ENCODE measurements at regions not wholly inside any gene's neighbourhood (a gene's known extent, or its start where the extent isn't known, plus 50 kb on each side); places are given as distances from the start of the nearest gene placed in this dataset.

DNA sequence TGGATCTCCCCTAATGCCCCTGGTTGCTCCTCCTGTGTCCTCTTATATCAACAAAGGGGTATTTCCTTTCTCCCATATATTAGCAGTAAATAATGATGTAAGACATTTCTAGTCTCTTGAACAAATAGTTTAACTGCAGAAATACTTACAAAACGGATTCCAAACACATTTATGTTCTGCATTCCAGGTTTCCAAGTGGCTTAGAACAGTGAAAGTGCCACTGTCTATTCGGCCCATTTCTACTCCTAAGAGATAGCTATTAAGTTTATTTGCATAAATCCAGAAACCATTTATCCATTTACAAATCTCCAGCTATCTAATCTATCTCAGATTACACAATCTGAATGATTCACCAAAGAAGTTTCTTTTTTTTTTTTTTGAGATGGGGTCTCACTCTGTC lies 55.8 kb upstream of the FRMD4B start:
- TF ChIP-seq RAD21 (IDR thresholded peaks at IDR 0.05; ENCODE audit: low read length) (no peak), ELF1 (IDR thresholded peaks at IDR 0.05) (no peak), POLR2AphosphoS5 (IDR thresholded peaks at IDR 0.05; ENCODE audit: low read depth, low read length) (no peak), NFIC (IDR thresholded peaks at IDR 0.05; ENCODE audit: borderline replicate concordance) (no peak), MXI1 (IDR thresholded peaks at IDR 0.05; ENCODE audit: low read depth, low read length) (no peak)
- TF ChIP-seq, protein P1, sequence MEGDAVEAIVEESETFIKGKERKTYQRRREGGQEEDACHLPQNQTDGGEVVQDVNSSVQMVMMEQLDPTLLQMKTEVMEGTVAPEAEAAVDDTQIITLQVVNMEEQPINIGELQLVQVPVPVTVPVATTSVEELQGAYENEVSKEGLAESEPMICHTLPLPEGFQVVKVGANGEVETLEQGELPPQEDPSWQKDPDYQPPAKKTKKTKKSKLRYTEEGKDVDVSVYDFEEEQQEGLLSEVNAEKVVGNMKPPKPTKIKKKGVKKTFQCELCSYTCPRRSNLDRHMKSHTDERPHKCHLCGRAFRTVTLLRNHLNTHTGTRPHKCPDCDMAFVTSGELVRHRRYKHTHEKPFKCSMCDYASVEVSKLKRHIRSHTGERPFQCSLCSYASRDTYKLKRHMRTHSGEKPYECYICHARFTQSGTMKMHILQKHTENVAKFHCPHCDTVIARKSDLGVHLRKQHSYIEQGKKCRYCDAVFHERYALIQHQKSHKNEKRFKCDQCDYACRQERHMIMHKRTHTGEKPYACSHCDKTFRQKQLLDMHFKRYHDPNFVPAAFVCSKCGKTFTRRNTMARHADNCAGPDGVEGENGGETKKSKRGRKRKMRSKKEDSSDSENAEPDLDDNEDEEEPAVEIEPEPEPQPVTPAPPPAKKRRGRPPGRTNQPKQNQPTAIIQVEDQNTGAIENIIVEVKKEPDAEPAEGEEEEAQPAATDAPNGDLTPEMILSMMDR (IDR thresholded peaks at IDR 0.05), result no peak

All from SK-N-SH (cell line).